Stimulated activated naive CD8-positive, alpha-beta T cell treated with anti-CD3 and anti-CD28 coated beads, Interleukin-15, amount 100 ng/mL, for 72 hours (primary cell): ENCODE measurements at regions not wholly inside any gene's neighbourhood (a gene's known extent, or its start where the extent isn't known, plus 50 kb on each side); places are given as distances from the start of the nearest gene placed in this dataset.
"Not testable (repeated sequence)": the region's sequence is repeated elsewhere in the genome, so short reads cannot be mapped to it uniquely, and the experiment has no call there.

Experiments
- ATAC-seq: fragments of 150-1000 bp; cut with Tn5 transposase; 2 replicates; pipeline ENCODE4 v1.10.0; 2021; ENCODE audit warnings: mild to moderate bottlenecking, moderate library complexity
- DNase-seq, 2 donors: peaks; one replicate each; pipeline ENCODE4 v3.0.0; 2021 to 2022
- H3K27ac Mint-ChIP-seq, 2 donors: one replicate each; pipeline ENCODE4 v1.8.0; 2022; ENCODE audit warnings: mild to moderate bottlenecking in 2 of 2, mixed read lengths in 2 of 2, moderate library complexity in 2 of 2
- H3K27me3 Mint-ChIP-seq: one replicate; pipeline ENCODE4 v1.8.0; 2022; ENCODE audit warnings: mixed read lengths
- H3K4me1 Mint-ChIP-seq: one replicate; pipeline ENCODE4 v1.8.0; 2022; ENCODE audit warnings: mild to moderate bottlenecking, mixed read lengths
- H3K4me3 Mint-ChIP-seq, 2 donors: one replicate each; pipeline ENCODE4 v1.8.0; 2022; ENCODE audit warnings: mild to moderate bottlenecking in 2 of 2, mixed read lengths in 2 of 2, moderate library complexity in 1 of 2
- H3K9me3 Mint-ChIP-seq, 2 donors: one replicate each; pipeline ENCODE4 v1.8.0; 2022; ENCODE audit warnings: mixed read lengths in 2 of 2

DNA sequence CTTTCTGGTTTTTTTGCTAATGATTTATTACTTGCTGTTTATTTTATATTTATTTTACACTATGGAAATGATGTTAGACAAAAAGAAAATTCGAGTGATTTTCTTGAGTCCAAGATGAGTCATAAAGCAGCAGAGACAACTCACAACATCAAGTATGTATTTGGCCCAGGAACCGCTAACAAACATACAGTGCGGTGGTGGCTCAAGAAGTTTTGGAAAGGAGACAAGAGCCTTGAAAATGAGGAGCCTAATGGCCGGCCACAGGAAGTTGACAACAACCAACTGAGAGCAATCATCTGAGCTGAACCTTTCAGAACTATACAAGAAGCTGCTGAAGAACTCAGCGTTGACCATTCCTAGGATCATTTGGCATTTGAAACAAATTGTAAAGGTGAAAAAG, 594.1 kb downstream of the SATB2 start:
- Mint-ChIP-seq H3K27ac (no peak overlapping the region), H3K9me3 (peaks cover 6 to 13% of the 10 kb centered on the region in 2 donors), H3K27me3 (no peaks in the 10 kb centered on the region), H3K4me1 (no peaks in the 10 kb centered on the region), H3K4me3 (no peak overlapping the region)
- no peak for DNase-seq
- ATAC-seq, result no peak

DNA sequence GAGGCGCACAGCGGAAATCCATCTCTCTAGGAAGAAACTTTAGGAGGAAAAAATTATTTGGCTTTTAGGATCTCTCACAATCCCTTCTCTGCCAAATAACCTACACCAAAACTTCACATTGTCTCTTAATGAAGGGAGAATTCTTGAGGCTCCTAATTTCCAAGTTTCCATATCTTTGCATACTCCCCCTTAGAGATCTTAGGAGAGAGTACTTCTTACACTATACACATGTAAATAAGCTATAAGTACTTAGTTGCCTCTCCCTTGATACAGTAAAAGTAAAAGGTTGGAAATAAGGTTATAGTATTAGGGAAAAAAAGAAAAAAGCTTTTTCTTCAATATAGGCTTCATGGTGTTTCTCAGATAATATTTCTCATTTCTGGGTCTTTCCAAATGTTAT, 596.7 kb downstream of the SATB2 start:
- ATAC-seq (no peak), DNase-seq (no peak)
- Mint-ChIP-seq H3K27ac (no peak overlapping the region), H3K27me3 (no peaks in the 10 kb centered on the region), H3K4me3 (no peak overlapping the region), H3K4me1 (no peaks in the 10 kb centered on the region), H3K9me3 (peaks cover 13 to 21% of the 10 kb centered on the region in 2 donors)

DNA sequence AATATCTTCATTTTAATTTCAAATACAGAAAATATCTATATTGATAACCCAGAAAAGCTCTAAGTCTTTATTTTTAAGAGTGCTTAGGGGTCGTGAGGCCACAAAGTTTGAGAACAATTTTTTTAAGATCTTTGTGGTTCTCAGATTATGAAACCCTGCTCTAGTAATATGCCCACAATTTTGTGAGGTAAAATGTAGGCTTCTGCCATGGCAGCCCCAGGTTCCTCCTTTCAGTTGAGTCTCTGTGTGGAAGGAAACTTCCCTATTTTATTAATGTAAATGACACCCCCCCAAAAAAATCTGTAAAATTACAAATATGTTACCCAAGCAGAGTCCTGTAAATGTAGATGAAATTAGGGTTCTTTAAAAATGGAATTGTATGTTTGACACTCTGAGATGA, 600.5 kb downstream of the SATB2 start:
- Mint-ChIP-seq H3K9me3 (peaks cover 13 to 22% of the 10 kb centered on the region in 2 donors), H3K4me3 (no peak overlapping the region), H3K4me1 (no peaks in the 10 kb centered on the region), H3K27me3 (no peaks in the 10 kb centered on the region), H3K27ac (no peak overlapping the region)
- DNase-seq, result no peak
- ATAC-seq, result no peak

DNA sequence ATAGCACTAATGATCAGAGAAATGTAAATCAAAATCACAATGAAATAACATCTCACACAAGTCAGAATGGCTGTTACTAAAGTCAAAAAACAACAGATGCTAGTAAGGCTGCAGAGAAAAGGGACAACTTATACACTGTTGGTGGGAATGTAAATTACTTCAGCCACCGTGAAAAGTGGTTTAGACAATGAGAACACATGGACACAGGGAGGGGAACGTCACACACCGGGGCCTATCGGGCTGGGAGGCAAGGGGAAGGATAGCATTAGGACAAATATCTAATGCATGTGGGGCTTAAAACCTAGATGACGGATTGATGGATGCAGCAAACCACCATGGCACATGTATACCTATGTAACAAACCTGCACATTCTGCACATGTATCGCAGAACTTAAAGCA, 602.0 kb downstream of the SATB2 start:
- not testable (repeated sequence) for ATAC-seq, H3K27me3 Mint-ChIP-seq, H3K4me1 Mint-ChIP-seq, H3K27ac Mint-ChIP-seq, DNase-seq, H3K4me3 Mint-ChIP-seq
- H3K9me3 Mint-ChIP-seq, result peaks cover 13 to 22% of the 10 kb centered on the region in 2 donors

DNA sequence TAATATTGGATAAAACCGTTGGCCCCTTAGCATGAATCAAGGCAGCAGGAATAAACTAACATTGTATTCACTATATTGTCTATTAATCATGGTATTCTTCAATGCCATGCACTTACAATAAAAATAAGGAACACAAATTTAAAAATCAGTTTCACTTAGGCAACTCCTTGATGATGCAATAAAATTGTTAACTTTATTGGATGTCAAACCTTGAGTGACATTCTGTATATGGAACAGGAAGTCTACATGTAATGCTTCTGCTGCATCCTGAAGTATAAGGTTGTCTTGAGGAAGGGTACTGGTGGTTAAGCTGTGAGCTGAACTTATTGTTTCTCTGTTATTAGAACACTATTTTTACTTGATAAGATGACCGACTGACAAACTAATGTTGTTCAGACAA, 605.5 kb downstream of the SATB2 start:
- H3K4me1 Mint-ChIP-seq, result no peaks in the 10 kb centered on the region
- ATAC-seq (no peak), DNase-seq (no peak)
- H3K27me3 Mint-ChIP-seq, result no peaks in the 10 kb centered on the region
- H3K4me3 Mint-ChIP-seq, result no peak overlapping the region
- H3K9me3 Mint-ChIP-seq, result peaks cover 4 to 6% of the 10 kb centered on the region in 2 donors
- H3K27ac Mint-ChIP-seq, result no peak overlapping the region

DNA sequence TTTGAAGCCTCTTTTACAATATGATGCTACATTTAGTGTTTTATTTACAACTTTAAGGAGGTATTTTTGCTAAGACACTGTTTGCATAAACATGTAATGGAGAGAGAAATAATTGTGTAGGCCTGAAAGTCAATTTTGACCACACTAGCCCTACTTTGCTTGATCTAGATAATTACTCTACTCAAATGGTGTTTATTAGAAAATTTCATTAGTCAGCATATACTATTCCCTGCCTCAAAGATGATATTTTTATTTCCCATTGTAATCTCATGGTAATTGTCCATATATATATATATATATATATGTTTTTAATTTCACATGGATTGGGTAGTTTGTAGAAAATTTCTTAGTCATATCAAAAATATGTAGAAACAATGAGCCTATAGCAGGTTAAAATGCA, 632.2 kb downstream of the SATB2 start:
- DNase-seq (no peak), ATAC-seq (no peak)
- Mint-ChIP-seq H3K9me3 (peaks cover 6 to 11% of the 10 kb centered on the region in 2 donors), H3K4me1 (no peaks in the 10 kb centered on the region), H3K4me3 (no peak overlapping the region), H3K27ac (no peak overlapping the region), H3K27me3 (no peaks in the 10 kb centered on the region)

DNA sequence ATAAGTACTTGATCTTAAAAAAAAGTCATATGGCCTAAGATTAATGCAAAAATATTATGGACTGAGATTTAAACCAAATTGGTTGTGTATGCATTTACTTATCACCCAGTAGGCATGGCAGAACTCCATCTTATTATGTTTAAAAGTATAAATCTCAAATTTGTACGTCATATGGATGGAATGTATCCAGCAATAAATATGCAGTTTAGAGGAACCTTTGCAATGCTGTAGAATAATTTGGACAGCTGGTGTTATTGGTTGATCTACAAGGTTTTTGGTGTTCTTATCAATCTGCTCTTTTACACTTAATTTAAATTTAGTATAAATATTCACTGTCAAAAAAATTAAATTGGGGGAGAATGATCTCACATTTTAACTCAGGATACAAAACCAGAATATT, 640.2 kb downstream of the SATB2 start:
- Mint-ChIP-seq H3K27me3 (no peaks in the 10 kb centered on the region), H3K4me3 (no peak overlapping the region), H3K27ac (no peak overlapping the region), H3K4me1 (no peaks in the 10 kb centered on the region), H3K9me3 (peaks cover 6 to 11% of the 10 kb centered on the region in 2 donors)
- DNase-seq (no peak), ATAC-seq (no peak)

DNA sequence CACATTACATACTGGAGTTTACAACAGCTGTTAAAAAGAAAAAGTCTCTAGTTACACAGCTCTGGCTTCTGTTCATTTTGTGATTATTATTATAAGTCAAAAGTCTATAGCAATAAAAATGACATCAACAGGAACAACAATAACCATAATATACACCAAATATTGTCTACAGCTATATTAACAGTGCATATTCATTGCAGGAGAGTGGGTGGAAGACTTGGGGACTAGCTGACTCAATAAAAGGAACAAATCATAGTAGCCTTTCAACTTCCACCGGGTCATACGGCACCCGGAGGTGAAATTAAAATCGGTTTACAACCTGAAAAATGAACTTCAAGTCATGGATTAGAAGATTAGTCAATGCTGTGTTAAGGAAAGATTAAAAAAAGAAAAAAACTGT, 642.1 kb downstream of the SATB2 start:
- H3K27me3 Mint-ChIP-seq, result no peaks in the 10 kb centered on the region
- no peak overlapping the region for H3K27ac Mint-ChIP-seq
- no peaks in the 10 kb centered on the region for H3K4me1 Mint-ChIP-seq
- no peak overlapping the region for H3K4me3 Mint-ChIP-seq
- peaks cover 0 to under 1% of the 10 kb centered on the region in 2 donors for H3K9me3 Mint-ChIP-seq
- ATAC-seq (no peak), DNase-seq (no peak)

DNA sequence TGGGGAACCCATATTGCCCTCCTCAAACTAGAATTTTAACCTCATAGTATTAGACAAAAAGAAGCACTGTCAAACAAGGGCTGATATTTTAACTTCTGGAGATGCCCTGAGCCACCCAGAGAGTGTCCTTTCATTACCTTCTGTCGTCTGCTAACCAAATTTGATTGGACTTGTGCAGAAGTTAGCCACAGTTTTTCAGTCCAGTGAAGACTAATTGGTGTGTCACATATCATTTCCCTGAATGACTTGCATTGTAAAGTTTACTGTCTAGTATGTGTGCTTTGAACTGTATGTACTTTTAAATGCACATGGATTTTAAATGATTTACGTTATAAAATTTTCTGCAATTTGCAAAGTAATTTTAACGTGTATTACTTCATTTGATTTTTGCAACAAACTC, 646.5 kb downstream of the SATB2 start:
- H3K9me3 Mint-ChIP-seq, result no peaks in the 10 kb centered on the region
- H3K27ac Mint-ChIP-seq, result no peak overlapping the region
- DNase-seq (no peak), ATAC-seq (no peak)
- H3K4me3 Mint-ChIP-seq, result no peak overlapping the region
- H3K4me1 Mint-ChIP-seq, result no peaks in the 10 kb centered on the region
- H3K27me3 Mint-ChIP-seq, result no peaks in the 10 kb centered on the region

DNA sequence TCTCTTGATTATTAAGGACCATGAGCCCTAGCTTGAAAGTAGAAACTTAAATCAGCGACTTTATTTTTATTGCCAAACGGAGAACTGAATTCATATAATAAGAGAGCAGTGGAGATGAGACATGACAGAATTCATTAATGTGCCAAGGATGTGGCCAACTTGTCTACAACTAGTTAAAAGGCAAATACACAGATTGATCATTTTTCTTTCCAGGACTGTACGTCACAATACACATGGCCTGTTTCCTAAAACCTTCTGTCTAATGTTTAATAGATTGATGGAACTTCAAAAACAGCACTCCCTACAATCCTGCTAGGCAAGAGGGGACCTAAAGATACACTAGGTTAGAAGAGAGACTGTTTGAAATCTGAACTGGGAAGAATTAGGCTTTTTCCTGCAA, 647.8 kb downstream of the SATB2 start:
- H3K4me3 Mint-ChIP-seq, result no peak overlapping the region
- no peak for DNase-seq
- no peaks in the 10 kb centered on the region for H3K4me1 Mint-ChIP-seq
- H3K27ac Mint-ChIP-seq, result no peak overlapping the region
- H3K9me3 Mint-ChIP-seq, result no peaks in the 10 kb centered on the region
- H3K27me3 Mint-ChIP-seq, result no peaks in the 10 kb centered on the region
- ATAC-seq, result no peak

DNA sequence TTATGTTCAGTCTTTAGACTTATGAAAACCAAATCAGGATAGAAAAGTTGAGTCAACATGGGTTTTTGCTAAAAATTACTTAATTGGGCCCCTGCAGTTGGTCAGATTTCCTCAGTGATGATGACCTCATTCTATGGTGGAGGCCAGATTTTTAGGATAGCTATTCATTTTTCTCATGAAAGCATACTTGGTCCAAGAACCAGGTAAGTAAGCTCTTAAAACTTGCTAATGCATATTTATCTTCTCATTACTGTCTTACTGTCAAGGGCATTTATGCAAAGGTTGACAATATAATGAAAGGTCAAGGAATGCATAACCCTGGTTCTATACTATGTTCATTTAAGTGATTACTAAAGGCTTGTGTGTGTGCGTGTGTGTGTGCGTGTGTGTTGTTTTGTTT, 650.6 kb downstream of the SATB2 start:
- Mint-ChIP-seq H3K9me3 (no peaks in the 10 kb centered on the region), H3K27ac (no peak overlapping the region), H3K4me3 (no peak overlapping the region), H3K27me3 (no peaks in the 10 kb centered on the region), H3K4me1 (no peaks in the 10 kb centered on the region)
- no peak for ATAC-seq
- DNase-seq, result no peak

DNA sequence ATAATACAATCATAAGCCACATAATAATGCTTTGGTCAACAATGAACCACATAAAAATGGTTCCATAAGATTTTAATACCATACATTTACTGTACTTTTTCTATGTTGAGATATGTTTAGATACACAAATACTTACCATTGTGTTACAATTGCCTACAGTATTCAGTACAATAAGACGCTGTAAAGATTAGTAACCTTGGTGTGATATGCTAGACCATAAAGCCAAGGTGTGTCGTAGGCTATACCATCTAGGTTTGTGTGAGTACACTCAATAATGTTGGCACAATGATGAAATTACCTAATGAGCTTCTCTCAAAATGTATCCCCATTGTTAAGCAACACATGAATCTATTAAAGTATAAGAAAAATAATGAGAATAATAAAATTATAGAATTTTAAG, 662.3 kb downstream of the SATB2 start:
- no peaks in the 10 kb centered on the region for H3K27me3 Mint-ChIP-seq
- H3K27ac Mint-ChIP-seq, result no peak overlapping the region

DNA sequence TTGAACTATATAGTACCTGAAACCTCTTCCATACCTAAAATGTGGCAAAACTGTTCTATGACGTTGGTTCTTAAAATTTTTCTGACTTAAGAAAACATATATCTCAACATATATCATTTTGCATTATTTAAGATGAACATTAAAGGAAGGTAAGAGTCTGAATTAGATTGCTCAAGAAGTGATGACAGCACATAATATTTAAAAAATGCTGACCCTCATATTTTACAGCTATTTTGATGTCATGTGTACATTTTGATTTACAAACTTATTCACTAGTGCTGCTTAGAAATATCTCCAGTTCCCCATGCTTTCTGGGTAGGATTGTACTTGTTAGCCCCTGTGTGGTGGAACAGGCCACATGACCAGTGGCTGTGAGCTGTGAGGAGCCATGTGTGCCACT, 666.1 kb downstream of the SATB2 start:
- DNase-seq, result no peak
- Mint-ChIP-seq H3K9me3 (no peaks in the 10 kb centered on the region), H3K27me3 (no peaks in the 10 kb centered on the region), H3K4me1 (no peaks in the 10 kb centered on the region), H3K27ac (no peak overlapping the region), H3K4me3 (no peak overlapping the region)
- ATAC-seq, result no peak

More for the DNA sequence above, 662.3 kb downstream of the SATB2 start:
- Mint-ChIP-seq H3K9me3 (no peaks in the 10 kb centered on the region), H3K4me3 (no peak overlapping the region), H3K4me1 (no peaks in the 10 kb centered on the region)
- no peak for ATAC-seq
- DNase-seq, result no peak

DNA sequence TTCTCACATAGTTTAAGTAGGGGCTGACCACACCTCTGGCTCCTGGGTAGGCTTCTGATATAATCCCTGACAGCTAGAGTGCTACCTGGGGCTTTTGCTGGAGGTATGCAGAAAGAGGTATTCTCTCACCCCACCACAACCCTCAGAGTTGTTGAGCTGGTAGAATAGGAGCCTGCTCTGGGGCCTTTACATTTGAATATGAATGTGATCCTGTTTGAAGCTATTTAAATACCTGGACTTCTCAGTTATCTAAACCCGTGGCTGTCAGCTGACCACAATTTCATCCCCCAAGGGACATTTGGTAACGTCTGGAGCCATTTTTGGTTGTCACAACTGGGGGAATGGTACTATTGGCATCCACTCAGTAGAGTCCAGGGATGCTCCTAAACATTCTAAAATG, 669.1 kb downstream of the SATB2 start:
- no peak overlapping the region for H3K4me3 Mint-ChIP-seq
- peaks cover 0 to 4% of the 10 kb centered on the region in 2 donors for H3K9me3 Mint-ChIP-seq
- DNase-seq (no peak), ATAC-seq (no peak)
- no peaks in the 10 kb centered on the region for H3K4me1 Mint-ChIP-seq
- no peaks in the 10 kb centered on the region for H3K27me3 Mint-ChIP-seq
- no peak overlapping the region for H3K27ac Mint-ChIP-seq

DNA sequence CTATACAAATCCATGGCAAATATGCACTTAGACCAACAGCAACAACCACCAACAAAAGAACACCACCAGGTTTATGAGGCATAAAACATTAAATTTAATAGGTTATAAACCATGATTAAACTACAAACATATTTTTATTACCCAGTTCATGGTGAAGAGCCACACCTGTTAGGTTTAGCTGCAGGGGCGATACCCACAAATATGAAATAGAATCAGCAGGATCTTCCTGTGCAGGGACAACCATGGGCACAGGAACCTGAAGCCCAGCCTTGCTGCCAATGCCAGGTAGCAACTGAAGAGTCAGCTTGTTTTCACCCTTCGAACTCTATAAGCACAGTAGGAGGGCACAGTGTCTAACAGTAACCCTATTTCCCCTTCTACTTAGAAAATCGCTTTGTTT, 675.0 kb downstream of the SATB2 start:
- Mint-ChIP-seq H3K27ac (no peak overlapping the region), H3K27me3 (no peaks in the 10 kb centered on the region), H3K4me3 (no peak overlapping the region), H3K4me1 (no peaks in the 10 kb centered on the region), H3K9me3 (peaks cover 0 to 4% of the 10 kb centered on the region in 2 donors)
- no peak for DNase-seq
- ATAC-seq, result no peak

DNA sequence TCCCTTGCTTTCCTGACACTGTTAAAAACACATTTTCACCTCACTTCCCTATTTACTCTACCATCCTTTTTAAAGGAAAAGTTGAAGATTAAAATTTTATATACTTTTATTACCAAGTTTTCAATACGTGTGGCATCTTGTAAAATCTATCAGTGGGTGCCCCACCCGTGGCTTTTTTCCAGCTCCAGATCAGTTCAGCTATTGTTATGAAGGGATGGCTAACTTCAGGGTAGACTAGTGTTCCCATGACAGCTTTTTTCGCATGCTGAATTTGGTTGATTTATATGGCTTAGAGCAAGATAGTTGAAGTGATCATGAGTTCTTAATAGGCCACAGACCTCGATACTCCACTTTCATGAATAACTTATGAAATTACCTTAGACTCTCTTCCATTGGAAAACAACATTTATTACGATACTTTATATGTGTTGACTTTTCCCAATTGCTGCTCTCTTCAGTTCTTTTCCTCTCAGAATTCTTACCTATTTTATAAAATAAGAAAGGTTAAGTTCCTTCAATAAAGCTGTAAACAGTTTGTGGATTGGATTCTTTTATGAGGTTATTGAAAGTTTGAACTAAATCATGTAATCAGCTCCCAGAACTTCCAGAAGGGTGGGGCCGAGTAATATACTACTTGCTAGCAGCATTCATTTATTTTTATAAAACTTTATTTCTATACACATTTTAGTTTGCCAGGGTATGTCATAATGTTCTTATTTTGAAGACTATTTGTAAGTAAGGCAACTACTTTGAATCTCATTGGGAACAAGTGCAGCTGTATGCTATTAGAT, 680.9 kb downstream of the SATB2 start:
- H3K9me3 Mint-ChIP-seq, result no peaks in the 10 kb centered on the region
- ATAC-seq (no peak), DNase-seq (no peak)
- H3K4me1 Mint-ChIP-seq, result no peaks in the 10 kb centered on the region
- H3K27me3 Mint-ChIP-seq, result no peaks in the 10 kb centered on the region
- no peak overlapping the region for H3K27ac Mint-ChIP-seq
- H3K4me3 Mint-ChIP-seq, result no peak overlapping the region

DNA sequence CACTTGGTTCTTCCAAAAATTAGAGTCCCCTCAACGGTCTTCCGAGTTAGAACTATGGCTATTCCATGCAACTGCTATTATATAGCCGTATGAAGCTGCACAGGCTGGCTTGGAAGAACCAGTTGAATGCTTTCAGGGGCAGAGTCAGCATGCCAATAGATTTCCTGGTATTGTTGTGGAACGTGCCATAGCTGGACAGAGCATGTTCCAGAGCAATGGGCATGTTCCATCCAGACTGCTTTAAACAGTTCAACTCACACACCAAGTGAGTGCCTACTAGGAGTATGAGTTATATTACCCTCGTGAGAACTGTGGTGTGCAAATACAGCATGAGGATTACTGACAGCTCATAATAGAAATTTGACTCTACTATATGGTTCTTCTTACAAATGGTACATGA, 682.0 kb downstream of the SATB2 start:
- H3K4me1 Mint-ChIP-seq, result no peaks in the 10 kb centered on the region
- no peak overlapping the region for H3K27ac Mint-ChIP-seq
- H3K9me3 Mint-ChIP-seq, result no peaks in the 10 kb centered on the region
- ATAC-seq (no peak), DNase-seq (no peak)
- no peak overlapping the region for H3K4me3 Mint-ChIP-seq
- no peaks in the 10 kb centered on the region for H3K27me3 Mint-ChIP-seq
